OCI-LY7 (cell line): ENCODE measurements at regions not wholly inside any gene's neighbourhood (a gene's known extent, or its start where the extent isn't known, plus 50 kb on each side); places are given as distances from the start of the nearest gene placed in this dataset.

Experiments
- BruUV-seq: library from RNA; stranded (reverse); fragments of 400-500 nt; replicated peaks from 2 replicates; lab custom pipeline; 2021; lab: Mats Ljungman, UMichigan
- CTCF ChIA-PET: fragments of 300-600 bp; sonication (Branson Sonifier 250); formaldehyde crosslinking; loops from one replicate; lab custom pipeline; 2022; ENCODE audit warnings: antibody characterized with exemption; ENCODE audit not compliant: unreplicated experiment; lab: Charles Lee
- POLR2A ChIA-PET: fragments of 300-600 bp; sonication (Branson Sonifier 250); formaldehyde crosslinking; loops from one replicate; lab custom pipeline; 2022; ENCODE audit warnings: antibody characterized with exemption; lab: Charles Lee
- DNase-seq: peaks from one replicate; pipeline ENCODE4 v3.0.0-alpha.2; 2015; ENCODE audit warnings: low spot score
- H2AFZ ChIP-seq: fragments of 200-600 bp; sonication (generic), shearing (Covaris generic); 2 replicates; pipeline ENCODE4 v1.6.1; 2014; ENCODE audit warnings: mild to moderate bottlenecking, antibody characterized with exemption, low read length, moderate library complexity
- H3K27ac ChIP-seq: fragments of 200-600 bp; sonication (generic); 2 replicates; pipeline ENCODE4 v1.5.1; 2014; ENCODE audit warnings: mixed run types, low read depth, mild to moderate bottlenecking, moderate library complexity, low read length, inconsistent platforms; ENCODE audit not compliant: poor library complexity, severe bottlenecking
- H3K36me3 ChIP-seq: fragments of 200-600 bp; sonication (generic); 2 replicates; pipeline ENCODE4 v1.6.1; 2014; ENCODE audit warnings: mild to moderate bottlenecking, antibody characterized with exemption, low read length, moderate library complexity, mixed read lengths; ENCODE audit not compliant: insufficient read depth
- H3K4me1 ChIP-seq: fragments of 200-600 bp; sonication (generic); 2 replicates; pipeline ENCODE4 v1.5.1; 2014; ENCODE audit warnings: mild to moderate bottlenecking, low read length; ENCODE audit not compliant: insufficient read depth, poor library complexity, severe bottlenecking
- H3K4me2 ChIP-seq: fragments of 200-600 bp; sonication (generic); 2 replicates; pipeline ENCODE4 v1.6.1; 2014; ENCODE audit warnings: mild to moderate bottlenecking, low read length
- H3K4me3 ChIP-seq: fragments of 200-600 bp; sonication (generic); 2 replicates; pipeline ENCODE4 v1.5.1; 2014; ENCODE audit warnings: mild to moderate bottlenecking, low read depth, low read length; ENCODE audit not compliant: poor library complexity, severe bottlenecking
- H3K79me2 ChIP-seq: fragments of 200-600 bp; sonication (generic); 2 replicates; pipeline ENCODE4 v1.6.1; 2016; ENCODE audit warnings: low read depth, mild to moderate bottlenecking, low read length, moderate library complexity, mixed read lengths; ENCODE audit not compliant: insufficient read depth
- H3K9me2 ChIP-seq: fragments of 200-600 bp; sonication (generic); 2 replicates; pipeline ENCODE4 v1.6.1; 2016; ENCODE audit warnings: mild to moderate bottlenecking, low read length, mixed read lengths; ENCODE audit not compliant: insufficient read depth
- H3K9me3 ChIP-seq: fragments of 200-600 bp; sonication (generic); 2 replicates; pipeline ENCODE4 v1.6.1; 2014; ENCODE audit warnings: mild to moderate bottlenecking, mixed run types, low read length, mixed read lengths
- H4K20me1 ChIP-seq: fragments of 200-600 bp; sonication (generic); 2 replicates; pipeline ENCODE4 v1.6.1; 2014; ENCODE audit warnings: mild to moderate bottlenecking, antibody characterized with exemption, low read length, moderate library complexity, mixed read lengths; ENCODE audit not compliant: insufficient read depth
- EZH2phosphoT487 ChIP-seq: fragments of 200-600 bp; sonication (generic); IDR thresholded peaks from 2 replicates; pipeline ENCODE4 v1.6.1; 2018; ENCODE audit warnings: low read depth, borderline replicate concordance, mild to moderate bottlenecking, mixed run types, antibody characterized with exemption, low read length, moderate library complexity, mixed read lengths
- intact Hi-C: fragments of 100-400 bp; cut with micrococcal nuclease; formaldehyde crosslinking; loops from one replicate; pipeline ENCODE4 v1.10.0; 2022; ENCODE audit not compliant: unreplicated experiment
- TF ChIP-seq, protein P1 (sequence below): fragments of 200-600 bp; sonication (generic); conservative IDR thresholded peaks from 2 replicates; pipeline ENCODE4 v1.5.1; 2014; ENCODE audit warnings: mild to moderate bottlenecking, antibody characterized with exemption, low read length, moderate library complexity, mixed read lengths

DNA sequence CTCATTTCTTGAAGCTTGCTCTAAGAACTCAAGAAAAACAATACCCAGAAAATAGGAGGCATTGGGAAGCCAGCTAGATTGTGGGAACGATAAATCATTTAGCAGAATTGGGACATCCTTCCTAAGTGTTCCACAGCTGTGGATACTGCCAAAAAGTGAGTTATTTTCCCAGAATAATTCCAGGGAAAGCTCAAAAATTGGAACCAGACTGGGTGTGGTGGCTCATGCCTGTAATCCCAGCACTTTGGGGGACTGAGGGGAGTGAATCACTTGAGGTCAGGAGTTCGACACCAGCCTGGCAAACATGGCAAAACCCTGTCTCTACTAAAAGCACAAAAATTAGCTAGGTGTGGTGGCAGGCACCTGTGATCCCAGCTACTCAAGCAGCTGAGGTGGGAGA, 68.2 kb upstream of the GK2 start:
- Histone ChIP-seq H2AFZ (no peak overlapping the region), H3K79me2 (no peaks in the 10 kb centered on the region), H3K4me1 (no peaks in the 10 kb centered on the region), H3K9me3 (no peaks in the 10 kb centered on the region), H4K20me1 (no peaks in the 10 kb centered on the region), H3K27ac (no peak overlapping the region), H3K4me2 (no peak overlapping the region), H3K36me3 (no peaks in the 10 kb centered on the region), H3K4me3 (no peak overlapping the region), H3K9me2 (no peaks in the 10 kb centered on the region)
- DNase-seq: no peak
- intact Hi-C loops: no loop called here
- no peak for TF ChIP-seq EZH2phosphoT487
- TF ChIP-seq, protein P1, sequence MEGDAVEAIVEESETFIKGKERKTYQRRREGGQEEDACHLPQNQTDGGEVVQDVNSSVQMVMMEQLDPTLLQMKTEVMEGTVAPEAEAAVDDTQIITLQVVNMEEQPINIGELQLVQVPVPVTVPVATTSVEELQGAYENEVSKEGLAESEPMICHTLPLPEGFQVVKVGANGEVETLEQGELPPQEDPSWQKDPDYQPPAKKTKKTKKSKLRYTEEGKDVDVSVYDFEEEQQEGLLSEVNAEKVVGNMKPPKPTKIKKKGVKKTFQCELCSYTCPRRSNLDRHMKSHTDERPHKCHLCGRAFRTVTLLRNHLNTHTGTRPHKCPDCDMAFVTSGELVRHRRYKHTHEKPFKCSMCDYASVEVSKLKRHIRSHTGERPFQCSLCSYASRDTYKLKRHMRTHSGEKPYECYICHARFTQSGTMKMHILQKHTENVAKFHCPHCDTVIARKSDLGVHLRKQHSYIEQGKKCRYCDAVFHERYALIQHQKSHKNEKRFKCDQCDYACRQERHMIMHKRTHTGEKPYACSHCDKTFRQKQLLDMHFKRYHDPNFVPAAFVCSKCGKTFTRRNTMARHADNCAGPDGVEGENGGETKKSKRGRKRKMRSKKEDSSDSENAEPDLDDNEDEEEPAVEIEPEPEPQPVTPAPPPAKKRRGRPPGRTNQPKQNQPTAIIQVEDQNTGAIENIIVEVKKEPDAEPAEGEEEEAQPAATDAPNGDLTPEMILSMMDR: no peak
- no TSS peak for BruUV-seq
- ChIA-PET CTCF (no interaction called here), POLR2A (interaction anchor here (0.6 kb wide), 1 partner anchor 11 kb away, joined by 3 read pairs; no protein-coding TSS in a partner anchor)

DNA sequence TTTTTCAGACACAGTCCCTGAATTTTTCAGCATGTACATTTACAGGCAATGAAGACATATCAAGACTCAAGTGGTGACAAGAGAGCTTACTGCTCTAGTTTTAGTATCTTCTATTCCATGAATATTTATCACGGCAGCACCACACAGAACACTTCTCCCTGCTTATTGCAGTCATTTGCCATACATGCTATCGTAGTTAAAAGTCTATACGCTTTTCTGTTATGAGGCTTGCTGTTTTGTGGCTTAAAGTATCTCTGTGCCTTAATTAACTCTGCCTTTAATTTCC, 65.4 kb upstream of the GK2 start:
- Histone ChIP-seq H3K79me2 (no peaks in the 10 kb centered on the region), H3K4me1 (no peaks in the 10 kb centered on the region), H3K36me3 (no peaks in the 10 kb centered on the region), H3K27ac (no peak overlapping the region), H3K4me2 (no peak overlapping the region), H3K9me2 (no peaks in the 10 kb centered on the region), H3K9me3 (no peaks in the 10 kb centered on the region), H4K20me1 (no peaks in the 10 kb centered on the region), H3K4me3 (no peak overlapping the region), H2AFZ (no peak overlapping the region)
- DNase-seq: no peak
- TF ChIP-seq EZH2phosphoT487: no peak
- TF ChIP-seq, protein P1: no peak
- intact Hi-C loops: no loop called here
- ChIA-PET POLR2A (no interaction called here), CTCF (no interaction called here)
- no TSS peak for BruUV-seq

DNA sequence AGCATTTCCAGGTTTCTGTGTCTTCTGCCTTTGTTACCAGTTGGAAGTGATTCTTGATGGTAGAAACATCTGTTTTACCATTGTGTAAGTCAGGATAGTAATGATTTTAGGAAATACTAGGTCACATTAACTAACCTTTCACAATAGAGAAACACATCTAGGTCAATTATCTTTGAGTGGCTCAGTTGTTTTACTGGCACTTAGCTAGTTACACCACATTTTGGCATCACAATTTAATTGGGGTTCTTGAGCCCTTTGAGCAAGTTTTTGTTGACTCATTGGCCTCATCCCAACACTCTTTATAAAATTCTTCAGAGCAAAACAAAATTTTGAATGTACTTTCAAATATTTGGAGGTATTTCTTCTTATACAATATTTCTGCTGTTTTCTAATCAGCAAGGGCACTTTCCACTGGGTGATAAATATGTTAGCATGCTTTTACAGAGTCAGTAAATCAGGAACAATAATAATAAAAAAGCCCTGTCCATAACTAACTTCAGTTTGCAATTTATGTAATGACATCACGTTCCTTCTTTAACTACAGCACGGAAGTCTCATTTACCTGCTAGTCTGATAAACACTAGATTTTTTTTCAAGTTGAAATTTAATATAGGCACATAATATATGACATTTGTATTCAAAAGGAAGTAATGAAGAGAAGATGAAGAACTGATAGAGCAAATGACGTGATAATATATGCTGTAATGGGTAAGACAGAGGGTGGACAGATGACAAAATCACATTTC, 64.8 kb upstream of the GK2 start:
- Histone ChIP-seq H3K4me3 (no peak overlapping the region), H3K4me1 (no peaks in the 10 kb centered on the region), H4K20me1 (no peaks in the 10 kb centered on the region), H3K36me3 (no peaks in the 10 kb centered on the region), H3K79me2 (no peaks in the 10 kb centered on the region), H3K4me2 (no peak overlapping the region), H3K27ac (no peak overlapping the region), H2AFZ (no peak overlapping the region), H3K9me3 (no peaks in the 10 kb centered on the region), H3K9me2 (no peaks in the 10 kb centered on the region)
- TF ChIP-seq, protein P1: no peak
- TF ChIP-seq EZH2phosphoT487: no peak
- intact Hi-C loops: no loop called here
- ChIA-PET CTCF (no interaction called here), POLR2A (no interaction called here)
- BruUV-seq: no TSS peak
- DNase-seq: no peak
